Activated T-cell treated with anti-CD3 and anti-CD28 coated beads for 48 hours (primary cell): ENCODE measurements at regions not wholly inside any gene's neighbourhood (a gene's known extent, or its start where the extent isn't known, plus 50 kb on each side); places are given as distances from the start of the nearest gene placed in this dataset.

Source experiments
- DNase-seq: peaks from one replicate; pipeline ENCODE4 v3.0.0-alpha.2; 2020; ENCODE audit warnings: low read depth

DNA sequence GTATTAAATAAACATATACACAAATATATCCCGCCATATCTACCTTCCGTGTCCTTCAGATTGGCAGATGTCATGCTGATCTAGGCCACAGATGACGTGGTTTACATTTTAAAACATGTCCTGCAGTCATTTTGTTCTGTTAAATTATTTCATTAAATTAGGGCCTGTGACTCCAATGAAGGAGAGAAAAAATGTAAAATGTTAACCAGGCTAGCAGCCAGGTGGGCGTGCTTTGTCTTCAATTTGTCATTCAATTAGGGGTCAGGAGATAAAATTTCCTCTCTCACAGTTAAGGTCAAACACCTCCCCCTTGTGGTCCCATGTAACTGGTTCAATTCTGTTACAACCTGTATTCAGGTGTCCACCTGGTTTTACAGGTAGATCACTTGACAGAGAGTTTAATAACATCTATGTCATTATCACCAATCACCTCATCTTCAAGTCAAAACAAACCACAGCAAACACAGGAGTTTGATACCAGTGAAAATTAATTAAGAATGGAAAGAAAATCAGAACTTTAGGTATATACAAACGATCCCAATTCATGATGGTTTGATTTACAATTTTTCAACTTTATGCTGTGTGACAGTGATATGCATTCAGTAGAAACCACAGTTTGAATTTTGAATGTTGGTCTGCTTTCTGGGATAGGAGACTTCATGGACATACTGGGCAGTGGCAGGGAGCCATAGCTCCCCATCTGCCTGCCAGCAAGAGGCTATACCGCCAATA, 339.4 kb downstream of the CMPK2 start:
- no peak for DNase-seq

DNA sequence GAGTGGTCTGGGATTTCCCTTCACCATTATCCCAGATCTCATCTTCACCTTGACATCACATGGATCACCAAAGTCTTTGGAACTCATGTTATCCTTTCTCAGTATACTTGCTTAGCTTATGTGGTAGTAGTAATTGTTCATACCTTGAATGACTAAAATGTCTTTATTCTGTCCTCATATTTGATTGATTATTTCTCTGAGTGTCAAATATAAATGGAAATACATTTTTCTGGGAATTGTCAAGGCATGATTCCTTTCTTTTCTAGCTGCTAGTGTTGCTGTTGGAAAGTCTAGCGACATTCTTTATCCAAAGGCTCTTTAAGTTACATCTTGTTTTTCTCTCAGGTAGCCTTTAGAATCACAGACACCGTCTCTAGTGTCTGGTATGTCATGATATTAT, 334.4 kb downstream of the CMPK2 start:
- no peak for DNase-seq

DNA sequence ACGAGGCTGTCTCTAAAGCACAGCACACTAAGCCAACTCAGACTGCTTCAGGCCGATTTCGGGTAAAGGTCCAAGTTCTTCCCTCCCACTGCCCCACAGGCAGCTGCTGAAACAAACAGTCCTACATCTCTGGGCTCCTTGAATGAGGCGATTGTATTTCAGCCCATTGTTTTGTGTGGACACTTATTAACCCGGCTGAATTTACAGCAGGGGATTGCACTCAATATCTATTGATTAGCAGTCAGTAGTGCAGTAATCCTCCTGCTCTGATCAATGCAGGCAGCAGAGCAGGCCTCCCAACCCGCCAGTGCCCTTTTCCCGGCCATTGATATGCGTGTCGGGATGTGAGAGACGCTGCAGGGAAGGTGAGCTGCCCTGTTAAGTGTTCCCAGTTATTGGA, 330.1 kb downstream of the CMPK2 start:
- no peak for DNase-seq

DNA sequence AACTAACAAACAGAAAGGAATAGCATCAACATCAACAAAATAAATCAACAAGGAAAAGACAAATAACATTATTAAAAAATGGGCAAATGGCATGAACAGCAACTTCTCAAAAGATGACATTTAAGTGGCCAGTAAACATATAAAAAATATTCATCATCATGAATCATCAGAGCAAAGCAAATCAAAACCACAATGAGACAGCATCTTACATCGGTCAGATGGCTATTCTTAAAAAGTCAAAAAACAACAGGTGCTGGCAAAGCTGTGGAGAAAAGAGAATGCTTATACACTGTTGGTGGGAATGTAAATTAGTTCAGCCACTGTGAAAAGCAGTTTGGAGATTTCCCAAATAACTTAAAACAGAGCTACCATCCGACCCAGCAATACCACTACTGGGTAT, 327.1 kb downstream of the CMPK2 start:
- DNase-seq = no peak

DNA sequence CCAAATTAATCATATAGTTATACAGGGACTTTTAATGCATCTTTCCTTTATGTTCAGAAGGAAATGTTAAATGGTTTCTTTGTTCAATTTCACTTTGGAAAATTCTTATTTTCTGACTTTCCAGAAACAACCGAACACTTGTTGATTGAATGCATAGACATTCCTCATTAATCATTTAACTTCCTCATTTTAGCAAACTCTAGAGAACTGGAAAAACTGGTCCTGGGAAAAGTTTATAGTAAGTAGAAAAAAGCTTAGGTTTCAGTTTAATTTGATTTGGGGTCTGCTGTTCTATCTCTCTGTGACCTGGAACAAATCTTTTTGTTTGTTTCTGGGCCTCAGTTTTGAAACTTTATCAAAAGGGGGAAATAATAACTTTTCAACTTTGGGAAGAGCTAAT, 320.4 kb downstream of the CMPK2 start:
- no peak for DNase-seq

DNA sequence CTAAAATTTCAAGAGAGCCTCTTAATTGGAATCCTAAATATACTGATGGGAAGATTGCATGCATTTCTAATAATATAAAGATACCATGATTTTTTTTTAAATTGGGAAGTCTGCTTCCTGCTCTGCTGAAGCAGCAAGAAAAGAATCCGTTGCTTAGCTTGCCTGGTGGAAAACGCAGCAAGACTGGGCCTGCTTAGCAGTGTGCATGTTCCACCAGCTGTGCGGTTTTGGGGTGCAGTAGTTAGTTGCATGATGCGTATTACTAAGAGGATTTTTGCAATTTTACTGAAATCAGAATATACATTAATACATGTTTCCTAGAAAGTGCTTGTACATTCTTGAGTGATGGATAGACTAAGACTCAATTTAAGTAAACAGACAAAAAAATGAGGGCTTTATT, 319.9 kb downstream of the CMPK2 start:
- DNase-seq = no peak

DNA sequence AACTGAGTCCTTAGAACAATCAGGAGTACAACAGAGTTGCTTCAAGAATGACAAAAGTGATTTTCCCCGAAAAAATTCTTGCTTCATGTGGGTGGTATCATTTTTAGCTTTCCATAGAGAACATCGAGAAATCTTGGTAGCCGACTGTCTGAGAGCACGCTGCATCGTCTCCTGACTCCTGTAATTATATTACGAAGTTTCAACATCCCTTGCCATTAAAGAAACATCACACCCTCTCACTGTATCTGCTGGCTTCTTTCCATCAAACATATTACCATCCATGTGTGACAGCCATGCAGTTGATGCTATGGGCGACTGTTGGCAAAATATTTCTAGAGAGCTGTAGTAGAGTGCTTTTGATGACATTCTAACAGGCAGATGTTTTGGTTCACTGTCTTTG, 311.2 kb downstream of the CMPK2 start:
- DNase-seq = no peak

DNA sequence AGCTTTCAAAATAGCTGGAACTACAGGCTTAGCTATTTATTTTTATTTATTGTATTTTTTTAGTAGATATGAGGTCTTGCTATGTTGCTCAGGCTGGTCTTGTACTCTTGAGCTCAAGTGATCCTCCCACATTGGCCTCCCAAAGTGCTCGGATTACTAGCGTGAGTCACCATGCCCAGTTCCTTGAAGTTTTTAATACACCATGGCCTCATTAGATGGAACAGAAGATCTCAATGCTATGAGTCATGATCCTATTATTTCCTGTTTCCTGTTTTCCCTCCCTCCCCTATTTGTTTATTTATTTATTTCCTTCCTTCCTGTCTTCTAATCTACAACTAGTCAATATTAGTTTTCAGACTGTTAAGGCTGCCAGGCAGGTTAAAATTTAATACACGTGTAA, 309.0 kb downstream of the CMPK2 start:
- DNase-seq = no peak

DNA sequence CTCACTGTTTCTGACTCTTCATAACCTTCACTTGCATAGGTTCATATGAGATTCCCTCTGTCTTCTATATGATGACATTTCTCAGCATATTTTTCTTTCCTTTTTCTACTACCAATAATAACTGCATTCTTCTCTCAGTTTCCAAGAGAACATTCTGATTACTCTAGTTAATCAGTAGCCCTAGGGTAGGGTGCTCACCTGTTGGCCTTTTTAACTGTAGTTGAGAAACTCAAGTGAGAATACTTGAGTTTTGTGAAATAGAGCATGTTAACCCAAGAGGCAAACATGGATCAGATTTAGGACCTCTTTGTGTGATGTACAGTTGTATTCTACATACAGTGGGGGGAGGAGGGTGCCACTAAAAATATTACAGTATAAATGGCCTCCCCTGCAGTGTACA, 308.0 kb downstream of the CMPK2 start:
- no peak for DNase-seq

DNA sequence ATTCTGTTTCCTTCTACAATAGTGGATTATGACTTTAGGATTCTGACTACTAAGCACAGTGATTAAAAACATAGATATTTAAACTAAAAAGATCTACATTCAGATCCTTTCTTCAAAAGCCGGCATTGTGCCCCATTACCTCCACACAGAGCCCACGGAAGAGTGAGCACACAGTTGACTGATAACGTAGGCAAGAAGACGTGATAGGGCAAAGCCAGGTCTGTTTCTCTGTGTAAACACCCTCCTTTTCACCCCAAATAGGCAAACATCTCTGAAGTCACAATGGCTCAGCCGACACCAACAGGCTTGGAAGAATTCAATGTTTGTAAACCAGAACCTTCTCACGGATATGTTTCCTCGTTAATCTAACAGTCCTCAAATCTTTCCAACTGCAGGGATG, 302.9 kb downstream of the CMPK2 start:
- DNase-seq = no peak

DNA sequence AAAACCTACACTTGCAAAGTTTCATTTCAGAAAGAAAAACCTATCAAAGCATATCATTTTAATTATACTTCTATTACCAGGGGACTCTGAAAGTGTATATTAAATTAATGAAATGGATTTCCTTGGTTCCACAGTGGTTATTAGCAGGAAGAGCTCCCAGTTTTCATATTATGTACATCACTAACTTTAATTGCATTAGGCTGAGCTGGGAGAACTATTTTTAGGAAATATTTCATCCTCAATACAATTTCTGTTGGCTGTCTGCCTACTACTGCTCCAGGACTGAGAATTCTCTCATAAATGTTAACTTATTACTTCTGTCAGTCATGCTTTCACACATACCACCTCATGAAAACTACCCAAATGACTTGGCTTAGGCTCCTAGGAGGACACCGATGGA, 301.4 kb downstream of the CMPK2 start:
- DNase-seq = no peak

DNA sequence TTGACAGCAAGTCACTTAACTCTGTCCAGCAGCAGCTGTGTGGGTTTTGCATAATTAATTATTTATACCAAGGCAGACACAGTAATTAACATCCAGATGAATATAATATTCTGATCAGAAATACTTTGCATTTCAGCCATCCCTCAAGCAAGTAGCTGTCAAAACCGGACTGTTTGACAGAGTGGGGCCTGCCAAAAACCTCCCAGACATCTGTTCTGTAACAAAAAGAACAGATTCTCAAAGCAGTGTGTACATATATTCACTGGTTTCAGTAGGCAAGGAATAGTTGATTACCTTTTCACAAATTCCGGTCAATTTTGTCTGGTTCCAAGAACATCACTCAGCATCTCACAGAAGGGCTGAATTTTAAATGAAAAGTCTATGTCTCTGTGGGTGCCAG, 291.6 kb downstream of the CMPK2 start:
- no peak for DNase-seq

DNA sequence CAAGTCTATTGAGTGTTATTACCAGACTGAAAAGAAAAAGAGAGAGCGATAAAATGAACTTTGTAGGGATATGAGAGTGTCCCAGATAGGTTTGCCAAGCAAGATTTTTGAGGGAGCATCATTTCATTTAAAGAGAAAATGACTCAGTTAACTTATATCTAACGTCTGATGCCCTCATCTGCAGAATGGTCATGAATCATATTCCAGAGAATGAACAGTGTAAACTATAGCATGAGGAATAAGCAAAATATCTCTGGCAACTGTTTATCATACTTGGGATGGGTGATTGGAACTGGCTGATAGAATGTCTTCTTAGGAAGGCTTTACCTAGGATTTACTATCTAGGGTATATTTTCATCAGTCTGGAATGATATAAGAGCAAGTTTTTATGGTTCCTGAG, 289.4 kb downstream of the CMPK2 start:
- no peak for DNase-seq

DNA sequence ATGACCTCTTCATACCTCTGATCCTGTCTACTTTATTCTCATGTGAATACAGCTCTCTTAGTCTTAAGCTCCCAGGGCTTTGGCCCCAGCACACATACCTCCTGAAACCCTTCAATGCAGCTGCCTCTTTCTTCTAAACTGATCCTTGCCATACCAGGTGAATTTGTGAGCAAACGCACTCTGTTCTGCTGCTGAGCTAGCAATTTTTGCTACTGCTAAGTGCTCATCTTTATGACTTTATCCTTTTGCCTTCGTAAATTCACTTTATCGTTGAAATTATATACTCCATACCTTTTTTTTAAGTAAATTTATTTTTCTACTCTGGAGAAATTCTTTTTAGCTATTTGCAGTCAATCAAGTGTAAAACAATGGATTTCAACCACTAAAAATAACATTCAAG, 287.7 kb downstream of the CMPK2 start:
- no peak for DNase-seq

DNA sequence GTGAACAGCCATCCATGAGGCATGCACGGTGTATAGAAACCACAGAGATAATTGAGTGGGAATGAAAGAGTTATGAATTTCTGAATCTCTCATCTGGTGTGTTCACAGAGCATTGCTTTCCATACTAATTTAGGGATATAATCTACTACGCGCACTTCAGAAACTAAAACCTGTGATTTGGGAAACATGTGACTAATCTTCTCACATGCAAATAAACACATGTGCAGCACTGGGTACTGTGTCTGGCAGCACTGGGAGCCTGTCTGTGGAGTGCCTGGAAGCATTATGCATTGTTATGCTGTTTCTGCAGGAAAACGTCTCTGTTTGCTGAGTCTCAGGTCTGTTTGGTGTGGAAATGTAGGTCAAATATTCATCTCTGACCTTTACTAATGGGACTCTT, 287.3 kb downstream of the CMPK2 start:
- DNase-seq = no peak

DNA sequence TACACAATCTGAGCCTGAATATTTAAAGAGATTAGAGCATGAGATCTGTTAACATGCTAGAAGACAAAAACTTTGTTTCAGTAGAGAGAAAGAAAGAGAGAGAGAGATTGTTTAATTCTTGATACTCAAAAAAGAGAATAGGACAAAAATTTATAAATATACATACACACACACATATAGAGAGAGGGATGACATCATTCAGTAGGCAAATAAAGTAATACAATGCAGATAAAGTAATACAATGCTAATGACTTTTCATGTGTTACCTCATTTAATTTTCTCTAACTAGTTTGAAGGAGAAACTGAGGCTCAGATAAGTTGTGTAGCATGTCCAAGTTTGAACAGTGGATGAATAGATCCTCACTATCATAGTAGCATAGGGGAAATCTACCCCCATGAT, 286.4 kb downstream of the CMPK2 start:
- no peak for DNase-seq

DNA sequence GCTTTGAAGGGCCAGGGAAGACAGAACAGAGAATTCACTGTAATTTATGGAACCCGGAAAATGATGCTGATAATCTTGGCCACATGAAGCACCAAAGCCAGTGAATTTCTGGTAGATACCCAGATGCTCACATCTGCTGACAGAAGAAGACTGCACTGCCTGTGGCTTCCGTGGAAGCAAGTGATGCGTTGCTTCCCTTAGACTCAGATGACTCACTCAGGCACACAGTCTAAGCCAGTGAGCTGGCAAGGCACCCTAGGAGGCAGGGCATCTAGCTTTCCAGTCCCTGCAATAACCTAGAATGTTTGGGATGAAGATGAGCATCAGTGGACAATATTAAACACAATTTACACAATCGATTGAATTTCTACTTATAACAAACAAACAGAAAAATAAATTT, 284.7 kb downstream of the CMPK2 start:
- DNase-seq = no peak

DNA sequence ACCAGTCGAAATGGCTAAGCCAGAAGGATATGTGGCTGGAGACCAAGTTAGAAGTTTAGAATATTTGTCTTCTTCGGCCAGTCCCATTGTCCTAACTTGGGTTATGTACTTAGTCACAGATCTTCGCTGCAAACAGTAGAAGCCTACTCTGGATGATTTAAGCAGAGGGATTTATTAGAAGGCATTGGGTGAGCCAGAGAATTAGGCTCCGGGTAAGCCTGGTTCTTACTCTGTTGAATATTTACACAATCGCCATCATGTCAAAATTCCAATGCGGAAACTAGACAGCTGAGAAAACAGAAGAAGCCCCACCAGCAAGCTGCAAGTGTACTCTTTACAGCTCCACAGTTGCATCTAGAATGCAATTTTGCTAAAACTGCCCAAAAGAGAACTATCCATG, 276.6 kb downstream of the CMPK2 start:
- DNase-seq = no peak

DNA sequence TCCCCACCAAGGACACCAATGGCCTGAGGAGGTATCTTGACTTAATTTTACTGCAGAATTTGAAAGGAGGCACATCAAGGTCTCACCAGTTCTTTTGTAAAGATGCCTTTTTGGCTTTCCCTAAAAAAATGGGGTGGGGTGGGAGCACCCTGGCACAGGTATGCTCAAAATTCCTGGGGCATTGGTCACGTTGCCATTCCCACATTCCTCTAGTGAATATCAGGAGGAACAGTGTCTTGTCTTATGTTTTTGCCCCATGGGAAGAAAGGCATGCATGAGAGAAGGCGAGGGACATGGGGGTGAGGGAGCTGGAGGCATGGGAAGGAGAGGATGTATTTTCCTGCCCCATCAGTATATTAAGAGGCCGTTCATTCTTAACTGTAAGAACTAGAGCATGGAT, 275.3 kb downstream of the CMPK2 start:
- DNase-seq = no peak

DNA sequence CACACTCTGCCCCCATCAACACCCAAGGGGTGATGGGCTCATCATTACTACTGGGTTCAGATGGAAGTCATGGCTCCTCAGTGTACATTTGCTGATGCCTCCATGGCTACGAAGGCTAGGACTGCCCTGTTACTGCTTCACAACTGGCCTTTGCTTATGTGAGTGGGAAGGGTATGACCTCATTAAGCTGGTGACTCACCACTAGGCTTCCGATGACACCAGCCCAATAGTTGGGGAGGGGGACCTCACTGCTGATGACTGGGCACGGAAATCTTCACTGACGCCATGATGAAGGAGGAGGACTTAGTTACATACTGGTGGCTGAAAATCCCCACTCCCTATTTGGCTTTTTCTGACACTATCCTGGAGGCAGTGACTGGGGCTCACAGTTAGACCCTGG, 263.2 kb downstream of the CMPK2 start:
- DNase-seq = no peak

DNA sequence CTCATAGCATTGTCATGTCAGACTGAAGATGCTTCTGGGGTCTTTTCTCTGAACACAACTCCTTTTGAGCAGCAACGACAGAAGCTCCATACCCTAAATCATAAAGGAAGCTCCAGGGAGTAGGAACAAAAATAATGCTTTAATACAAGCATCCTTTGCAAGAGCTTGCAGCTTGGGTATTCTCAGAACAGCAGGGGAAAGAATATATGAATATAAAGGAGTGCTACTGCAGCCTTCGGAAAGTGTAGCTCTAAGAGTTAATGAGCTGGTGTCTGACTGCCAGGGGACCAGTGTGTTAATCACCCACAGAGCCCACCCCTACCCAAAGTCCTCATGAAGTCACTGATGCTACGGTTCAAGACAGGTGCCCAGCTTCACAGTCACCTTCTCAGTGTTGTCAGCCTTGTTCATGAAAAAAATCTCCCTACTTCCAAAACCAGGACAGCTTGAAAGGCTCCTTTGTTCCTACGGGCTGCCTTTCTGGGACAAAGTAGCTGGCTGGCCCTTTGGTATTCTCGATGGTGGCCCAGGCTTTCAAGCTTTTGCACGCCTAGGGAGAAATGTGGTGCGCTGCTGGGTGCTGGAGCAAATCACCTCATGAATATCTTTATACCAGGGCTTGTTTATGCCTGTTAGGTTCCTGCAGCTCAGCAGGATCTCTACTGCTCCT, 259.7 kb downstream of the CMPK2 start:
- no peak for DNase-seq

DNA sequence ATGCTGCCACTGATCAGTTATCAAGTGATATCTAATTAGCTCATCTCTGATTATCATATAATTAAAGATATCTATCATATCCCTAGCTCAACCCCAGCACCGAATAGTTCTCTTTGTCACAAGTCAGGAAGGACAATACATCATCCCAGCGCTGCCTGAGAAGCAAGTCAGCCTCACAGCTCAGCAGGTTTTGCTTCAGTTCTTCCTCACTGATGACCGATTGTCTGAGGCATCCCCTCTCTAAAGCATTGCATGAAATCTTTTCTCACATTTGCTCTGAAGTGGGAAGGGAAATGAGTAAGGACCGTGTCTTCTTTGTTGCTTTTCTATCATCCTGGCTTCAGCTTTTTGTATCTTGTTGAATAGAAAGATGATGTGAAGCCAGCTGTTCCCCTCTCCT, 247.9 kb downstream of the CMPK2 start:
- no peak for DNase-seq

DNA sequence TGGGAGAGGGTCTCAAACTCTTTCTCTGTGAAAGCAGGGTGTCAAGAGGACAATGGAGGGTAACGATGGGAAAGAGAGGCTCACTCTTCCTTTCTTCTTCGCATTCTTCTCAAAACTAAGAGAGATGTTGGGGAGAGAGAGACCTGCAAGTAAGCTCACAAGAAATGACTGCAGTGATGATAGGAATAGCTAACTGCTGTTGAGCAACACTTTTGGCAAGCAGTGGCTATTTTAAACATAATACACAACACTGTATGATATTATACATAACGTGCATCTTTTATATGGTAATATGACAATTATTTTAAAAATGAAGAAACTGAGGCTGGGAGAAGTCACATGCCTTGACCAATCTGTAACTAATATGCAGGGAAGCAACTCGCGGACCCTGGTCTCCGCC, 247.5 kb downstream of the CMPK2 start:
- DNase-seq = no peak

DNA sequence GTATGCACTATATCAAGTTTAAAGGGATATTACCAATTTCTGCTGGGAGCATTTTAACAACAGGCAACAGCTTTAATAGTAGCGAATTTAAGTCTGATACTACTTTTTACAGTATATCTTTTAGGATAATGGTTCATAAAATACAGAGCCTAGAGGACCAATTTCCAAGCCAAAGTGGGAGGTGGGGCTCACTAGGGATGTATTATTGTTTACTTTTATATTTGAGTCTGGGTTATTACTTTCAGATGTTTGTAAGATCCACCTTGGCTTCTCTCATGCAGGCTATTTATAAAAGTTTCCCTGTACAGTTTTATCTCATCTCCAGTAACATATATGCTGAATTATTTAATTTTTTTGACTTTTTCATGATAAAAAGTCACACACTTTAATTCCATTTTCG, 242.0 kb downstream of the CMPK2 start:
- no peak for DNase-seq
